ENCODE measurements at regions not wholly inside any gene's neighbourhood (a gene's known extent, or its start where the extent isn't known, plus 50 kb on each side); places are given as distances from the start of the nearest gene placed in this dataset.
"Not testable (repeated sequence)": the region's sequence is repeated elsewhere in the genome, so short reads cannot be mapped to it uniquely, and the experiment has no call there.

- TF ChIP-seq ZFX (IDR thresholded peaks at IDR 0.05; ENCODE audit: borderline replicate concordance): no peak
- no peak for TF ChIP-seq CTCF (IDR thresholded peaks at IDR 0.05)
- no peak overlapping the region for H3K27ac ChIP-seq
These were observed 97.4 kb upstream of the IGLL5 start for GRCh38 chr22:22789922-22790845.

- no peak overlapping the region for H3K27ac ChIP-seq
- TF ChIP-seq CTCF (IDR thresholded peaks at IDR 0.05): no peak
- no peak for TF ChIP-seq ZFX (IDR thresholded peaks at IDR 0.05; ENCODE audit: borderline replicate concordance)
These were observed 96.0 kb upstream of the IGLL5 start for GRCh38 chr22:22791438-22792181.

- not testable (repeated sequence) for H3K27ac ChIP-seq
These were observed 95.3 kb upstream of the IGLL5 start for GRCh38 chr22:22792205-22792786.

GRCh38 chr22:22795639-22796038 is 92.0 kb upstream of the IGLL5 start:
- H3K27ac ChIP-seq: not testable (repeated sequence)

- TF ChIP-seq ZFX (IDR thresholded peaks at IDR 0.05; ENCODE audit: borderline replicate concordance) (no peak), CTCF (IDR thresholded peaks at IDR 0.05) (no peak)
- no peak overlapping the region for H3K27ac ChIP-seq
These were observed 90.9 kb upstream of the IGLL5 start for GRCh38 chr22:22796724-22797123.

- TF ChIP-seq CTCF (IDR thresholded peaks at IDR 0.05) (no peak), ZFX (IDR thresholded peaks at IDR 0.05; ENCODE audit: borderline replicate concordance) (no peak)
- no peak overlapping the region for H3K27ac ChIP-seq
These were observed 89.4 kb upstream of the IGLL5 start for GRCh38 chr22:22798232-22798616.

GRCh38 chr22:22798716-22799115 is 88.9 kb upstream of the IGLL5 start:
- TF ChIP-seq ZFX (IDR thresholded peaks at IDR 0.05; ENCODE audit: borderline replicate concordance) (no peak), CTCF (IDR thresholded peaks at IDR 0.05) (no peak)
- H3K27ac ChIP-seq: no peak overlapping the region

GRCh38 chr22:22799561-22799960 is 88.1 kb upstream of the IGLL5 start:
- H3K27ac ChIP-seq: no peak overlapping the region
- TF ChIP-seq ZFX (IDR thresholded peaks at IDR 0.05; ENCODE audit: borderline replicate concordance) (no peak), CTCF (IDR thresholded peaks at IDR 0.05) (no peak)
